GM21786 (cell line): ENCODE measurements at regions not wholly inside any gene's neighbourhood (a gene's known extent, or its start where the extent isn't known, plus 50 kb on each side); places are given as distances from the start of the nearest gene placed in this dataset.
"Not testable (repeated sequence)": the region's sequence is repeated elsewhere in the genome, so short reads cannot be mapped to it uniquely, and the experiment has no call there.

Experiments used
- ATAC-seq: cut with Tn5 transposase; IDR thresholded peaks from one replicate; pipeline ENCODE4 v1.9.1; 2021; ENCODE audit not compliant: unreplicated experiment

- ATAC-seq, result no peak
Observed at GRCh38 chr3:635393-635792, 438.8 kb downstream of the CHL1 start.

- no peak for ATAC-seq
Observed at GRCh38 chr3:643376-643775, 446.8 kb downstream of the CHL1 start.

- ATAC-seq, result no peak
Observed at GRCh38 chr3:655824-656223, 437.0 kb upstream of the CNTN6 start.

- ATAC-seq, result no peak
Observed at GRCh38 chr3:661356-661755, 431.5 kb upstream of the CNTN6 start.

GRCh38 chr3:674116-674515 lies 418.7 kb upstream of the CNTN6 start:
- ATAC-seq, result no peak

- no peak for ATAC-seq
Observed at GRCh38 chr3:675846-676245, 417.0 kb upstream of the CNTN6 start.

- no peak for ATAC-seq
Observed at GRCh38 chr3:683770-684169, 409.1 kb upstream of the CNTN6 start.

GRCh38 chr3:690770-691169 lies 402.1 kb upstream of the CNTN6 start:
- ATAC-seq, result no peak

- no peak for ATAC-seq
Observed at GRCh38 chr3:700514-700913, 392.3 kb upstream of the CNTN6 start.

GRCh38 chr3:707041-707440 lies 385.8 kb upstream of the CNTN6 start:
- no peak for ATAC-seq

GRCh38 chr3:713006-713621 lies 379.7 kb upstream of the CNTN6 start:
- no peak for ATAC-seq

GRCh38 chr3:713947-714620 lies 378.7 kb upstream of the CNTN6 start:
- no peak for ATAC-seq

GRCh38 chr3:721086-721485 lies 371.7 kb upstream of the CNTN6 start:
- ATAC-seq, result no peak

- no peak for ATAC-seq
Observed at GRCh38 chr3:732326-732928, 360.4 kb upstream of the CNTN6 start.

GRCh38 chr3:733313-733712 lies 359.5 kb upstream of the CNTN6 start:
- no peak for ATAC-seq

GRCh38 chr3:757711-758110 lies 335.1 kb upstream of the CNTN6 start:
- ATAC-seq, result no peak

GRCh38 chr3:759106-759505 lies 333.7 kb upstream of the CNTN6 start:
- no peak for ATAC-seq

GRCh38 chr3:773433-773832 lies 319.4 kb upstream of the CNTN6 start:
- not testable (repeated sequence) for ATAC-seq

- ATAC-seq, result no peak
Observed at GRCh38 chr3:775178-775880, 317.5 kb upstream of the CNTN6 start.

- no peak for ATAC-seq
Observed at GRCh38 chr3:780505-780904, 312.3 kb upstream of the CNTN6 start.

- no peak for ATAC-seq
Observed at GRCh38 chr3:791442-791841, 301.4 kb upstream of the CNTN6 start.

- no peak for ATAC-seq
Observed at GRCh38 chr3:792630-793029, 300.2 kb upstream of the CNTN6 start.
